ENCODE measurements at regions not wholly inside any gene's neighbourhood (a gene's known extent, or its start where the extent isn't known, plus 50 kb on each side); places are given as distances from the start of the nearest gene placed in this dataset.

GRCh38 chr20:48383252-48383651 lies 444.5 kb downstream of the PREX1 start:
- TF ChIP-seq EGR1 (IDR thresholded peaks at IDR 0.05) (no peak), TAF1 (IDR thresholded peaks at IDR 0.05; ENCODE audit: low read depth) (no peak), FOXM1 (IDR thresholded peaks at IDR 0.05; ENCODE audit: borderline replicate concordance, low read depth) (no peak), NFIC (IDR thresholded peaks at IDR 0.05) (no peak), MAX (IDR thresholded peaks at IDR 0.05) (no peak)

GRCh38 chr20:48382304-48382703 lies 445.5 kb downstream of the PREX1 start:
- TF ChIP-seq REST (IDR thresholded peaks at IDR 0.05; ENCODE audit: low read depth) (no peak), CREB1 (IDR thresholded peaks at IDR 0.05; ENCODE audit: low read depth) (no peak), CEBPB (IDR thresholded peaks at IDR 0.05) (no peak), RAD21 (IDR thresholded peaks at IDR 0.05; ENCODE audit: low read depth) (no peak), TEAD4 (IDR thresholded peaks at IDR 0.05) (no peak), ZBTB7A (IDR thresholded peaks at IDR 0.05; ENCODE audit: low read depth) (no peak), EP300 (IDR thresholded peaks at IDR 0.05; ENCODE audit: borderline replicate concordance) (no peak), FOXM1 (IDR thresholded peaks at IDR 0.05; ENCODE audit: borderline replicate concordance, low read depth) (no peak), TCF12 (IDR thresholded peaks at IDR 0.05; ENCODE audit: low read depth) (no peak), YY1 (IDR thresholded peaks at IDR 0.05; ENCODE audit: low read depth) (no peak), EGR1 (IDR thresholded peaks at IDR 0.05) (no peak), USF1 (IDR thresholded peaks at IDR 0.05) (no peak)

GRCh38 chr20:48381353-48382120 lies 446.3 kb downstream of the PREX1 start:
- no peak for TF ChIP-seq ZBTB7A (IDR thresholded peaks at IDR 0.05; ENCODE audit: low read depth)
- no peak for TF ChIP-seq TCF12 (IDR thresholded peaks at IDR 0.05; ENCODE audit: low read depth)
- no peak for TF ChIP-seq EP300 (IDR thresholded peaks at IDR 0.05; ENCODE audit: borderline replicate concordance)
- no peak for TF ChIP-seq CEBPB (IDR thresholded peaks at IDR 0.05)
- no peak for TF ChIP-seq TAF1 (IDR thresholded peaks at IDR 0.05; ENCODE audit: low read depth)
- no peak for TF ChIP-seq CREB1 (IDR thresholded peaks at IDR 0.05; ENCODE audit: low read depth)
- no peak for TF ChIP-seq YY1 (IDR thresholded peaks at IDR 0.05; ENCODE audit: low read depth)
- no peak for TF ChIP-seq REST (IDR thresholded peaks at IDR 0.05; ENCODE audit: low read depth)
- TF ChIP-seq USF1 (IDR thresholded peaks at IDR 0.05) = no peak
- TF ChIP-seq FOXM1 (IDR thresholded peaks at IDR 0.05; ENCODE audit: borderline replicate concordance, low read depth) = no peak
- no peak for TF ChIP-seq EGR1 (IDR thresholded peaks at IDR 0.05)
- TF ChIP-seq RAD21 (IDR thresholded peaks at IDR 0.05; ENCODE audit: low read depth) = no peak
- TF ChIP-seq MAX (IDR thresholded peaks at IDR 0.05) = no peak
- TF ChIP-seq NFIC (IDR thresholded peaks at IDR 0.05) = no peak
- TF ChIP-seq TEAD4 (IDR thresholded peaks at IDR 0.05) = no peak

- TF ChIP-seq TCF12 (IDR thresholded peaks at IDR 0.05; ENCODE audit: low read depth) (no peak), RAD21 (IDR thresholded peaks at IDR 0.05; ENCODE audit: low read depth) (no peak), EGR1 (IDR thresholded peaks at IDR 0.05) (no peak), NFIC (IDR thresholded peaks at IDR 0.05) (no peak), TEAD4 (IDR thresholded peaks at IDR 0.05) (no peak), USF1 (IDR thresholded peaks at IDR 0.05) (no peak)
These were observed 447.1 kb downstream of the PREX1 start for GRCh38 chr20:48380661-48381060.

- no peak for TF ChIP-seq EGR1 (IDR thresholded peaks at IDR 0.05)
- no peak for TF ChIP-seq YY1 (IDR thresholded peaks at IDR 0.05; ENCODE audit: low read depth)
- TF ChIP-seq EP300 (IDR thresholded peaks at IDR 0.05; ENCODE audit: borderline replicate concordance) = no peak
- TF ChIP-seq CREB1 (IDR thresholded peaks at IDR 0.05; ENCODE audit: low read depth) = no peak
These were observed 448.7 kb downstream of the PREX1 start for GRCh38 chr20:48378976-48379675.

All from Ishikawa (cell line).